ENCODE measurements at regions not wholly inside any gene's neighbourhood (a gene's known extent, or its start where the extent isn't known, plus 50 kb on each side); places are given as distances from the start of the nearest gene placed in this dataset.
"Not testable (repeated sequence)": the region's sequence is repeated elsewhere in the genome, so short reads cannot be mapped to it uniquely, and the experiment has no call there.

GRCh38 chr18:4631239-4631638 lies 176.1 kb upstream of the DLGAP1 start:
- DNase-seq, result no peak

- DNase-seq, result no peak
These were observed 150.1 kb upstream of the DLGAP1 start for GRCh38 chr18:4605212-4605611.

GRCh38 chr18:4603955-4604354 lies 148.8 kb upstream of the DLGAP1 start:
- no peak for DNase-seq

- DNase-seq, result no peak
These were observed 144.2 kb upstream of the DLGAP1 start for GRCh38 chr18:4599312-4599711.

- DNase-seq, result no peak
These were observed 142.2 kb upstream of the DLGAP1 start for GRCh38 chr18:4597301-4597700.

GRCh38 chr18:4593895-4594294 lies 138.8 kb upstream of the DLGAP1 start:
- no peak for DNase-seq

- no peak for DNase-seq
These were observed 138.4 kb upstream of the DLGAP1 start for GRCh38 chr18:4593459-4593858.

- DNase-seq, result no peak
These were observed 134.1 kb upstream of the DLGAP1 start for GRCh38 chr18:4589056-4589800.

- no peak for DNase-seq
These were observed 132.1 kb upstream of the DLGAP1 start for GRCh38 chr18:4587204-4587603.

- no peak for DNase-seq
These were observed 131.6 kb upstream of the DLGAP1 start for GRCh38 chr18:4586731-4587130.

- no peak for DNase-seq
These were observed 127.6 kb upstream of the DLGAP1 start for GRCh38 chr18:4582431-4583335.

GRCh38 chr18:4581966-4582365 lies 126.9 kb upstream of the DLGAP1 start:
- no peak for DNase-seq

- DNase-seq, result no peak
These were observed 123.3 kb upstream of the DLGAP1 start for GRCh38 chr18:4578449-4578848.

GRCh38 chr18:4573735-4574134 lies 118.6 kb upstream of the DLGAP1 start:
- DNase-seq, result no peak

- no peak for DNase-seq
These were observed 102.4 kb upstream of the DLGAP1 start for GRCh38 chr18:4557502-4557901.

GRCh38 chr18:4551001-4551360 lies 95.9 kb upstream of the DLGAP1 start:
- no peak for DNase-seq

GRCh38 chr18:4549164-4549872 lies 94.2 kb upstream of the DLGAP1 start:
- DNase-seq, result no peak

- no peak for DNase-seq
These were observed 92.0 kb upstream of the DLGAP1 start for GRCh38 chr18:4547126-4547525.

- DNase-seq, result no peak
These were observed 89.0 kb upstream of the DLGAP1 start for GRCh38 chr18:4544142-4544541.

GRCh38 chr18:4543711-4544110 lies 88.6 kb upstream of the DLGAP1 start:
- no peak for DNase-seq

GRCh38 chr18:4541588-4541987 lies 86.5 kb upstream of the DLGAP1 start:
- no peak for DNase-seq

GRCh38 chr18:4536447-4536846 lies 81.3 kb upstream of the DLGAP1 start:
- no peak for DNase-seq

GRCh38 chr18:4528405-4528804 lies 73.3 kb upstream of the DLGAP1 start:
- no peak for DNase-seq

GRCh38 chr18:4527826-4528225 lies 72.7 kb upstream of the DLGAP1 start:
- DNase-seq, result not testable (repeated sequence)

Data from activated CD4-positive, alpha-beta T cell treated with anti-CD3 and anti-CD28 coated beads, Interleukin-10, Interleukin-2, amounts not matched to agents 100 ng/mL and 50 ng/mL, durations not matched to agents 16 hours and 8 hours (primary cell).